Stimulated activated CD4-positive, alpha-beta T cell treated with anti-CD3 and anti-CD28 coated beads, Interleukin-4, amount 100 ng/mL, for 48 hours (primary cell): ENCODE measurements at regions not wholly inside any gene's neighbourhood (a gene's known extent, or its start where the extent isn't known, plus 50 kb on each side); places are given as distances from the start of the nearest gene placed in this dataset.

Experiments
- DNase-seq, 2 donors: peaks; one replicate each; pipeline ENCODE4 v3.0.0-alpha.2; 2020; ENCODE audit warnings: low read depth in 2 of 2

DNA sequence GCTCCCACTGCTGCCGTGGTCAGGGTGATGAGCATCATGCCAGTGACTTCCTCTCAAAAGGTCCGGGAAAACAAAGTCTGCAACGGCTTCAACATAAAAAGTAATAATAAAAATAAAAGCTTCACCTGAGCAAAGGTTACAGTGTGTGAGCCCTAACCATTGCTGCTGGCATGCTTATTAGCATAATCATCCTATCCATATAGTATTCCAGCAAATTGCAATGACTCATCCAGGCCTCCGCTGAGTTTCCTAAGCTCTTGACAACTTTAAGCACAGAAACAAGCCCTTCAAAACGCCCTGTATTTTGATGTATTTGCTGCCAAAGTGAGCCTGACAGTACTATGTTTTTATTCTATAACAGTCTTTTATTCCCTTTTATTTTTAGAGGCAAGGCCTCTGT, 100.5 kb downstream of the AASDH start:
- DNase-seq, result no peak

DNA sequence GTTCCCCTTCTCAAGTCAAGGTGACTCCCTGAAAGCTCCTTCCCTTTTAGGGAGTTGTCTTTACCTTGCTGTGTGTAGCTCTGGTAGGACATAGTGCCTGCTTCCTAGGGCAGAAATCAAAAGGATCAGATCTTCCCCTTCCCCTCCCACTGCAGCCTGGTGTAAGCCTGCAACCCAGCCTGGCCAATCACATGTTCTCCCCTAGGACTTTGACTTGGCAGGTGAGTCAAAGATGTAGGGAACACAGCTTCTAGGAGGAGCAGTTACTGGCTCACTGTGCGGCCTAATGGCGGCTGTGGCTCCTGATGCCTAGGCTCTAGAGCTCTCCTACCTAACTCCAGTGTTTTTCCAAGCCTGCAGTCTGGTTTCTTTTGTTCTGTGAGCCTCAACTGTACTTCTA, 103.9 kb downstream of the AASDH start:
- no peak for DNase-seq

DNA sequence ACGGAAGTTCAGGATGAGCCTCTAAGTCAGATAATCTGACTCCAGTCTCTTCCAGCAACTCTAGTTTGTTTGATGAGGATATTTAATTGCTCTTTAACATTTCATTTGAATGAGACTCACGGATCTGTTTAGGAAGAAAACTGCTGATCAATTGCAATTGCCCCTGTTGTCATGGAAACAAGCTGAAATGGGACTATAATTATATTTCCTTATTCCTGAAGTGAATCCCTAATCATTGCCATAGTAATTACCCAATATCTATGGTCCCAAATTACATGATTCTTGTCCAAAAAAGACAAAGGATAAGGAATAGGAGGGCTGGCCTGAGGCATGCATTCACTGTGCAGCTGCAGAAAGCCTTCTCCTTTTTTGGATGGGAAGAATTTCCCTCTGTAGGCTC, 105.3 kb downstream of the AASDH start:
- DNase-seq, result no peak

DNA sequence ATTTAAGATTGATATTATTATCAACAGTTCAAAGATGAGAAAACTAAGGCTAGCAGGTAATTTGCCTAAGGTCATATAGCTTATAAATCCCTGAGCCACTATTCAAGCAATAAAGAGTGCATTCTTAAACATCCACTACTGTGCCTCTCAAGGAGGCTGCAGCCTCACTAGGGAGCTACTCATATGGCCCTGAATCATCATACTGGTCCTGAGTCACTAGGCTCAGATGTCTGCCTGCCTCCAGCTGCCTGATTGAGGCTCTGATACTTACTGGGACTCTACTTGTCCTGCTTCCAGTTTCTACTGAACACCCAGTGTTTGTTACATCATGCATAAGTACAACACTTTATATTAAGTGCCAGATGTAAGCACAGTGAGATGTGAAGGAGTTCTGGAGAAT, 110.7 kb downstream of the AASDH start:
- no peak for DNase-seq

DNA sequence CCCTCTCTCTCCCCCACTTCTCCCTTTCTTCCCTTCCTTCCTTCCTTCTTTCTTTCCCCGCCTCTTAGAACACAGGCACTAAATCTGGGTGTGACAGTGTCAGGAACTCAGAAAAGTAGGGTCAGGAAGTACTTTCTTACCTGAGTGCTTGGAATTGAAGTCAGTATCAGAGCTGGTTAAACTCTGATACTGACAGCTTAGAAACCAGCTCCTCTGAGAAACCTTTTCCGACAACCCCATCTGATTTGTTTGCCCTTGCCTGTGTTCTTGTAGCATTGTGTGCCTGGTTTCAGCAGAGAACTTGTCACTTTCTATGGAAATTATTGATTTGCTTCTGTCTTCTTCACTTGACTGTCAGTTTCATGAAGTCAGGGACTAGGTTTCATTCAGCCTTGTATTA, 113.9 kb downstream of the AASDH start:
- no peak for DNase-seq

DNA sequence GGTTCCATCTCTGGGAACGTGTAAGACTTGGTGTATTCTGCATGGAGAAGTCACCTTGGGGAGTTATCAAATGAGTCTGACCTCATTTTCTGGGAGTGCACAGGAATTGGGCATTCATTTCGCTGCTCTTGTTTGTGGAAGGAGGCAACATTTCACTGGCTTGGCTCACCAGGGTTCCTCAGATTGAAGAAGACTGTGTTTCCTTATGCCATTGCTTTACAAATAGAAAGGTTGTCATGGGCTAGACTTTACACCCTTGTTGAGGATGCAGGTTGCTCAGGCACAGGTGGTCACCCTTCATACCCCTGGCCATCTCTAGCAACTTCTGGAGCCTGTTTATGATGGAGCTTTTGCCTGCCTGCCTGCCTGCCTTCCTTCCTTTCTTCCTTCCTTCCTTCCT, 114.4 kb downstream of the AASDH start:
- no peak for DNase-seq

DNA sequence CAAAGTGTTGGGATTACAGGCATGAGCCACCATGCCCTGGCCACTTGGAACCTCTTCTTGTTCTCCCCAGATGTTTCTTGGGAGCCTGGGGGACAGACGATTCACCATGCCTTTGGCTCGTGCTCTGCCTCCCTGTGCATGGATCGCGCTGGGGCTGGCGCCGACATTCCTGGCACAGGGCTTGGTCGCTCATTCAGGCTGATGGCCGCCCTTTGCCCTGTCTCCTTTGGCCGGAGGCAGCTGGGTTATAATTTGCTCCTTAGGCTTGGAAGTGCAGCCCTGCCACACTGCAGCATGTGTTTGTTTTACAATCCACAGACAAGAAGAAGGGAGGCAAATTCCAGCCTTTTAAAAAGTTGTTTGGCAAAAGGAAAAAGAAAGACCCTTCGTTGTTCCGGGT, 115.3 kb downstream of the AASDH start:
- no peak for DNase-seq

DNA sequence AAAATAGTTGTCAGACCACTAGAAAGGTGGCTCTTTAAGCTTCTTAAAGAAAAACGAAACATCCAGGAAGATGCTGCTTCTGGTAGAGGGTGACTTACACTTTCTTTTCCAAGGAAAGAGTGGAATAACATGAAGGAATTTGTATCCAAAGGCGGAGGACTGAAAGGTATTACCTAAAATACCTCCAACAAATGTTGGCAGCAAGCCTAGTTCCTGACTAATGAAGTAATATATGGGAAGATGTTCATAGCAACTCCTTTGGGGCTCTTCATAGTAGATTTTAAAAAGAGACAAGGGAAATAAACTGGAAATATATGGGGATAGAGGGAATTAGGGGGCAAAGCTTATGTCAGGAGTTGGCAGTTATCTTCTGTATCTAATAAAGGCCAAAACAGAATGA, 116.2 kb downstream of the AASDH start:
- DNase-seq, result no peak

DNA sequence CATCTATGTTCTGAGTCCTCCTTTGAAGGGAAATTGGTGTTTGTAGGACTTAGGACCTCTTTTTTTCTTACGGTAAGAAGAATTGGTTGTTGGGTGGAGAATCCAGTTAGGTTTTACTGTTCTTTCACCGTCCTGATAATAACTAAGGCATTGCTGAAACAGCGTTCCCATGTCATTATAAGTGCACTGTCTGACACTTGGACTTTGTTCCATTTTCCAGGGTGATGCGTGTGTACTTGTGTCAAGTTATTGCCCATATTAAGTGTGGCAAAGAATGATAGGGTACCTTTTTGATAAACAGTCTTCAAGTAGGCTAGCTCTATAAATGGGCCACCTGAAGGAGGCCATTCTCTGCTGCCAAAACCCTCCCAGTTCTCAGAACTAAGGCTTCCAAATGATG, 119.7 kb downstream of the AASDH start:
- no peak for DNase-seq

DNA sequence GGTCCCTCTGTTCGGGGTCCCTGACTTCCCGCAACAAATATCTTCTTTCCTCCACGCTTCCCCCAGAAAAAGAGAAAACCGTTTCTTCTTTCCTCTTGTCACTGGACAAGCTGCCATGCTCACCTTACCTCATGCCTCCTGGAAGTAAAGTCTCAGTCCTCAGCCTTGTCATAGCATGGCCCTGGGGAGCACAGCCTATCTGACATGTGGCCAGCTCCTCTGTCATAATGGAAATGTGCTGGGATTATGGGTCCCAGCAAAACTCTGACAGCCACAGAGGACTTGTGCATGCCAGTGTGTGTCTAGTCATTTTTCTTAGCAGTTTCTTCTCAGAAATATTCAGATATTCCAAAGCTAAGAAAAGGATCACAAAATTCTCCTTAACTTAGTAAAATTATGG, 122.4 kb downstream of the AASDH start:
- DNase-seq, result no peak

DNA sequence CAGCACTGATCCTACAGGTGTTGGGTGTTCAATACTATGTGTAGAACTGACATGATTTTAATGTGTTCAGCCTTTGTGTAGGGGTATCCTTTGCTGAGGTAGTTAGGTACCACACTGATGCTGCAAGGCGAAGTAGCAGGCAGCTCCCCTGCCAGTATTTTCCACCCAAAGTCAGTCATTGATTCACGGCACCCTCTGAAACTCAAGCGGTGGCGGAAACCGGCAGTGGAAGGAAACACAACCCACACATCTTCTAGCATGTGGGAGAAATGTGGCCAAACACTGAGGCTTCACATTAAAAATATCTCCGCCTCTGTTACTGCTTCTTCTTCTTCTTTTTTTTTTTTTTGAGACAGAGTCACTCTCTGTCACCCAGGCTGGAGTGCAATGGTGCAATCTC, 126.3 kb downstream of the AASDH start:
- peak; percentile 32 to 58 for DNase-seq

DNA sequence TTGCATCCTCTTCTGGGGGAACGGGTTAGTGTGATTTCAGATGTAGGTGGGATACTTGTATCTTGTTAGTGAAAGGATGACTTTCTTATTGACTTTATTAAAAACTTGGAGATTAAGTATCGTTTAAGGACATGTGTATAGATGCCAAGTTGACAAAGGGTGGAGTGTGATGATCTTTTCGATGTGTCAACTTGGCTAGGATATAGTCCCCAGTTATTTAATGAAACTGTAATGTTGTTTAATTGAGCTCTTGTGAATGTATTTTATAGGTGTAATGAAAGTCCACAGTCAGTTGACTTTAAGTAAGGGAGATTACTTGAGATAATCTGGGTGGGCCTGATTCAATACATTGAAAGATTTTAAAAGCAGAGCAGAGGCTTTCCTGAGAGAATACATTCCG, 127.0 kb downstream of the AASDH start:
- DNase-seq, result no peak

DNA sequence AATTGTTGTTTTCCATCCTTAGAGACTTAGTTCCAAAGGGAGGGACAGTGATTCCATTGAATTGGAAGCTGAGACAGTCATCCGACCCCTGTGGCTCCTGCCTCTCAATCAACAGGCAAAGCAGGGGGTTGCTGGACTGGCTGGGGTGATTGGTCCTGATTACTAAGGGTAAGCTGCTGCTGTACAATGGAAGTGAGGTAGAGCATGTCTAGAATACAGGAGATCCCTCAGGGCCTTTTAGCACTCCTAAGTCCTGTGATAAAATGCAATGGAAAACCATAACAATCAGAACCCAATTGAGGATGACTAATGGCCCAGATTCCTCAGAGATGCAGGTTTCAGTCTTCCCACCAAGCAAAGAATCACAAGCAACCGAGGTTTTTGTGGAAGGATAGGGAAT, 127.6 kb downstream of the AASDH start:
- no peak for DNase-seq

DNA sequence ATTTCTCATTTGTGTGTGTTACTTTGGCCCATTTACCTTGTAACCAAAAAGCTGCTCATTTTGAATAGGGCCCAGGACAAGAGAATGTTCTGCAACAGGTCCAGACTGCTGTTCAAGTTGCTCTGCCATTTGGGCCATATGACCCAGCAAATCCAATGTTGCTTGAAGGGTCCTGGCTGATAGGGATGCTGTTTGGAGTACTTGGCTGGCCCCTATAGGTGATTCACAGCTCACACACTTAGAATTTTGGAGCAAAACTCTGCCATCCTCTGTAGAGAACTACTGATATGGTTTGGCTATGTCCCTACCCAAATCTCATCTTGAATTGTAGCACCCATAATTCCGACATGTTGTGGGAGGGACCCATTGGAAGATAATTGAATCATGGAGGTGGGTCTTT, 131.5 kb downstream of the AASDH start:
- no peak for DNase-seq

DNA sequence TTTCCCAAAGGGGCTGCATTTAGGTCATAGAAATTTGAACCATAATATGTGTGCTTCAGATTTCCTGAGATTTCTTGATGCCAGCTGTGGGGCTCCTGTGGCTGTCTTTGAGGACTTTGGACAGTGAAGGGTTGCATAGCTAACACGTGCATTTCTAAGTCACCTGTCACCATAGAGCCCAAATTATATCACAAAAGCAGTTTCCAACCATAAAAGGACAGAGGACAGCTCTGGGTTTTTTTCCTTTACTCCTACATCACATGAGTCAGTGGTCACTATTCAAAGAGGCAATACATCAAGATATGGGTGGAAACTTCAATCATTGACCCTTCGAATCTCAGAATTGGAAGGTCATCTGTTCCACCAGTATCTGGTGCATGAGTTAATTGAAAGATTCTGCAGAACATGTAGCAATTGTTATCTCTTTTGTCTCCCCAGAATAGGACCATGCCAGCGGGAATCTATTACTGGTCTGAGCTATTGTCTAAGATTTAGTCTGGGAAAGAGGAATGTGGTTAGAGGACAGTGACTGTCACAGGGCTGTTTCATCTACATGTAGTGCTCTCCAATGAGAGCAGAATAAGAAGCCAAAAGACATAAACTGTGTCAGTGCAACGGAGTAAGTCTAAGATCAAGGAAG, 133.5 kb downstream of the AASDH start:
- no peak for DNase-seq

DNA sequence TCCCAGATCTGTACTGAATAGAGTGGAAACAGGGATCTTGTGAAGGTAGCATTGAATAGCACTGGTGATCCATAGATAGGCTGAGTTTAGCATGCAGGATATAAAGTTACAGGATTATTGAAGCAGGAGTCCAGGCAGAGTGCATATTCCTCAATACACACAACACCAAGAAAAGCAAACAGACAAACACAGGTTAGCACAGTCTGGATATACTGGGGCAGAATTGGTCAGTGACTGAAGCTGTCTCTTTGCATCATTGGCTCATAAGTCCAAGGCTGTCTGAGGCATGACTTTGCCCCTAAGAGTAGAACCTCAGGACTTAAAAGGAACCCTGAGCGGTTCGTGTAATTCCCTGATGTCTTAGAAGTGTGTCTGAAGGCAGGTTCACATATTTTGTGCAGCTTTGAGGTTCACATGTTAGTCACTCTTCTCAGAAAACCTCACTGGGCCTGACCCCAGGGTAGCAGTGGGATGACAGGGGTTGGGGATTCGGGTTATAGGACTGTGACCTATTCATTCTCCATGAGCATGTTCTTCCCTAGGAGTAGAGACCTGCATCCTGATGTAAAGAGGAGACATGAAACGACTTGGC, 134.6 kb downstream of the AASDH start:
- DNase-seq, result no peak

DNA sequence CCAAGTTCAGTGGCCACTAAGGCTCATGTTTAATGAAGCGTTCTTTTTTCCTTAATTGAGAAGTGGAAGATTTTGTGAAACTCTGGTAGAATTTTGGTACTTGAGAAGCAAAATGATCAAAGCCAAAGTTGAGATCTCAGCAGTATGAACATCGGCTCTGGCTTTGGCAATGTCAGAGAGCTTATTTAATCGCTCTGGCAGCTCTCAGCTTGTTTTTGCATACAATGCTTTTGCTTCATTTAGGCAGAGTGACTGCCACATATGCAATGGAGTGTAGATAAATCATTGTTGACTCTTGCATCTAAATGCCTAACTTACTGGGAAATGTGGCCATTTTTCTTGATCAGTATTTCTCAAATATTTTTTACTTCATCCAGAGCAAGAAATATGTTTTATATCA, 135.7 kb downstream of the AASDH start:
- DNase-seq, result no peak

DNA sequence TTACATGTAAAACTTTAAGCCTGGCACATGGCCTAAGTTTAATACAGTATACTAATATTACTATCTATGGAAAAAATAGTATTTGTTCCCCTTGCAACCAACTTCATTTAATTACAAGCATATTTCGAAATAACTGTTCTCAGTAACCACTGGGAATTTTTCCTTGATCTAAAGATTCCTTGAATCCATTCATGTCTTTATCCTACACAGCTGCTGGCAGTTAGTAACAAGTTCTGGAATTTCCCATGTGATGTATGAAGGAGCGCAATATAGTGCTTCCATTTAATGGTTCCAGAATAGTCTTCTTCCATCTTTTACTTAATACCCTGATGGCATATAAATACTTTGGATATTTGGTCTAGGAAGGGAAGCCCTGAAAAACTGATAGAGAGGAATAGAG, 136.5 kb downstream of the AASDH start:
- DNase-seq, result no peak

DNA sequence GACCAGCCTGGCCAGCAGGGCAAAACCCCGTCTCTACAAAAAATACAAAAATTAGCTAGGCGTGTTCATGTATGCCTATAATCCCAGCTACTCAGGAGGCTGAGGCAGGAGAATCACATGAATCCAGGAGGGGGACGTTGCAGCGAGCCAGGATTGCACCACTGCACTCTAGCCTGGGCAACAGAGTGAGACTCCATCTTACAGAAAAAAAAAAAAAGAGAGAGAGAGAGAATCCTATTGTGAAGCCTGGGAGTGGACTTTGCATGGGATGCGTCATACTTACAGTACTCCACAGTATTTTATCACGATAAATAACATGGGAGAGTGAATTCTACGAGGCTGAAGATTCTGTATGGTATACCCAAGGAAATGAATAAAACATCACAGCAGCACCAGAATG, 139.6 kb downstream of the AASDH start:
- no peak for DNase-seq

DNA sequence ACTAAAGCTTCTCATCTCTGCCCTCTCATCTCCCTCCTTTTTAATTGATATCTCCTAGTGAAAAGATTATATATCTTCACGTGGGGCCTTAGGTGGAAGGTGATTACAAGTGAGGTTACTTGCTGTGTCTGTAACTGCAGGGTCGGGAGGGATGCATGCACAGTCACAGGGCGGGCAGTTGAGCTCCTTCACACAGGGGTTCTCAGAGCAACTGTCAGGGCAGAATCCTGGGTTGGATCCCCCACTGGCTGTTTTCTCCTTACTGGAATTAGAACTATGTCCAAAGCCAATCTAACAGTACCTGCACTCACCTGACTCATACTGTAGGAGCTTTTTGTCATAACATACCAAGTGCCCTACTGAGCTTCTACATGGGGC, 141.1 kb downstream of the AASDH start:
- DNase-seq, result no peak

DNA sequence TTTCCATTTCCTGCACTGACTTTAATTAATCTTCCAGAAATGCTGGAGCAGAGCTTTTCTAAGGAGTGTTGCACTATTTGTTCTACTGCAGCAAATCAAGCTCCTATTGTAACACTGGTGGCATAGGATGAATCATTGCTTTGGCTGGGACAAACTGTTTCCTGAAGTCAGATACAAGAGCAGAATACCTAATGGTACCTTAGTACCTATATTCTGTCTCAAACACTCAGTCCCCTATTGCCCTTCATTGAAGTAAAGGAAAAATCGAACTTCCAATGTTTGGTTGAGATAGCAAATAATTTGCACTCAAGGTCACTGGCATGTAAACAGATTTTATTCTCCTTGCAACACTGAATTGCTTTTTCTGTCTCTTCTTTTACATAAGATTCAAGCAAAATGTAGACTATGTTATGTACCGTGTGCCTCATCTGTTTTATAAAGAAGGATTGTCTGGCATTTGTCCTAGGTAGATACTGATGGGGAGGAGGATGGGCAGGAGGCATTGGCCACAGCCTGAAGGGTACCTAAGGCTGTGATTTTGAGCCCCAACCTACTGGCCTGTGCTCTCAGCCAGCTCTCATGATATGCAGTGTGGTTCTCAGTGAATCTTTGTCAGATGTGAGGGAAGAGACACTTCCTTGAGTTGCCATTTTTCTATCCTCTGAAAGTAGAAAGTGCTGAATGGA, 141.6 kb downstream of the AASDH start:
- no peak for DNase-seq

DNA sequence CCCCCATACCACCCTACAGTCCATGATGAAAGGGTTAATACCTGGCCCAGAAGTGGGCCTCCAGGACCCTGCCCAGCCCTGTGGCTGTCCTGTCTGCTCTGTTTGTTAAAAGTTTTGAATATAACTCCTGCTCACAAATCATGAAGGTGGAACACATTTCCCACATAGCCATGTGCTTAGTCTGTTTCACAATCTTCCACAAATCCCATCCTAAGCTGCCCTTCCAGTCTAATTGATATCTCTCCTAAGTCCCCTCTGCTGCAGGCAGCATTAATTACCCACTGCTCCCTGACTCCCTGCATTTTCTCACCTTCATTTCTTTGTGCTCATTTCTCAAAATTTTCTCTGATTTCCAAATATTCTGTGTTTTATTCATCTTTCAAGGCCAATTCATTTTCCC, 142.6 kb downstream of the AASDH start:
- no peak for DNase-seq

DNA sequence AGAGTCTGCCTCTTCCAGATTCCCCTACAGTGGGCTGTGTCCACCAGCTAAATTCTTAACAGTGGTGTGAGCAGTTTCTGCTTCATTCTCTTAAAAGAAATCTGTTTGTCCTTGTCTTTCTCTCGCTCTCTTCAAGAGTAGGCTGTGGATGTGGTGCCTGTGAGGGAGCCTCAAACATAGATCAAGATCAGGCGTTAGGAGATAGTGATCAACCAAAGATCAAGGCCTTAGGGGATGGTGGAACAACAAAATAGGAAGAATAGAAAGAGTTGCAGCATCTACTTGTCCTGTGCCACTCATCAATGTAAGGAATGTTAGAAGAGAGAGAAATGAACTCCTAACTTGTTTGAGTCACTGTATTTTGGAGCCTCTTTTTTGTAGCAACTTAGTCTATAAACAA, 144.2 kb downstream of the AASDH start:
- no peak for DNase-seq

DNA sequence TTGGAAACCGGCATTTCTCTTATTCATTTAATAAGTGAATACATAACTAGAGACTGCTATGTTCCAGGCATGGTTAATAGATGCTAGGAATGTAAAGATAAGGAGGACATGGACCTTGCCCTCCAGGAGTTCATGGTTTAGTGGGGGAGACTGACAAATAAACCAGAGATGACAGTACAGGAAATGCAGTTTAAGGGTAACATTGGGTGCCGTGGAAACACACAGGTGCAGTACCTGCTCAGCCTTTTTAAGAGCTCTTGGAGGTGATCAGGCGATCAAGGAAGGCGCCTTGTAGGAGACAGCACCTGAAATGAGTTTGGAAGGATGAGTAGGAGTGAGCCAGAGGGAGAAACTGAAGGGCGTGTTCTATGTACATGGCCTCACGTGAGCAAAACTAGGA, 145.8 kb downstream of the AASDH start:
- no peak for DNase-seq
